ENCODE measurements at regions not wholly inside any gene's neighbourhood (a gene's known extent, or its start where the extent isn't known, plus 50 kb on each side); places are given as distances from the start of the nearest gene placed in this dataset.
"Not testable (repeated sequence)": the region's sequence is repeated elsewhere in the genome, so short reads cannot be mapped to it uniquely, and the experiment has no call there.

DNA sequence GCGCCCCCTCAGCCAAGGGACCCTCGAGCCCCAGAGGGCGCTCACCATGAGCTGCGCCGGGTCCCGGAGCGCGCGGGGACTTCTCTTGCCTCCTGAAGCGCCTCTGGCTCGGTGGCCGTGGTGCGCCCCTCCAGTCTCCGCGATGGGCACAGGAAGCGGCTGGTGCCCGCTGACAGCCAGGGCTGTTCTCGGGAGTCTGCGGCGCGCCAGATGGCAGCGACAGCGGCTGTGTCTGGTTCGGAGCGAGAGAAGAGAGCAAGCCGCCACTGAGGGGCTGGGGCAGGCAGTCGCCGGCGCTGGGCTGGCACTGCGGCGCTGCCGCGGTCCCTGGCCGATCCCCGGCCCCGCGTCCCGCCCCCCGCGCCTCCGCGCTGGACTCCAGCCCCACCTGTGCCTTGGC is 920.2 kb downstream of the RPIA start:
- TF ChIP-seq POLR2AphosphoS5 (IDR thresholded peaks at IDR 0.05; ENCODE audit: borderline replicate concordance, low read depth, low read length); EZH2 (IDR thresholded peaks at IDR 0.05): not testable (repeated sequence)

Measured in SK-N-MC (cell line).